ENCODE measurements at regions not wholly inside any gene's neighbourhood (a gene's known extent, or its start where the extent isn't known, plus 50 kb on each side); places are given as distances from the start of the nearest gene placed in this dataset.

- TF ChIP-seq CTCF (IDR thresholded peaks at IDR 0.05) (no peak), EZH2 (IDR thresholded peaks at IDR 0.05; ENCODE audit: borderline replicate concordance, insufficient read depth, low read depth, low read length, poor library complexity, severe bottlenecking) (no peak)
These were observed 684.5 kb downstream of the PDHA2 start for GRCh38 chr4:96524311-96524875.
